GM12891 (cell line): ENCODE measurements at regions not wholly inside any gene's neighbourhood (a gene's known extent, or its start where the extent isn't known, plus 50 kb on each side); places are given as distances from the start of the nearest gene placed in this dataset.

Experiments used
- PAX5 ChIP-seq: IDR thresholded peaks from 2 replicates; pipeline ENCODE4 v1.6.1; 2011; ENCODE audit warnings: low read length, moderate library complexity, mild to moderate bottlenecking; ENCODE audit not compliant: insufficient read depth, severe bottlenecking
- POLR2A ChIP-seq: IDR thresholded peaks from 2 replicates; pipeline ENCODE4 v1.6.1; 2011; ENCODE audit warnings: low read depth, low read length, control low read depth
- POLR2AphosphoS5 ChIP-seq: IDR thresholded peaks from 2 replicates; pipeline ENCODE4 v1.6.1; 2011; ENCODE audit warnings: low read depth, low read length, control low read depth
- POU2F2 ChIP-seq: IDR thresholded peaks from 2 replicates; pipeline ENCODE4 v1.6.1; 2011; ENCODE audit warnings: low read depth, mild to moderate bottlenecking, control low read depth, low read length, moderate library complexity
- SPI1 ChIP-seq: IDR thresholded peaks from 2 replicates; pipeline ENCODE4 v1.6.1; 2011; ENCODE audit warnings: low read depth, low read length, control low read depth
- TAF1 ChIP-seq: IDR thresholded peaks from 2 replicates; pipeline ENCODE4 v1.6.1; 2011; ENCODE audit warnings: low read depth, low read length, control low read depth

GRCh38 chr1:201761178-201761577, 67.8 kb upstream of the IPO9 start:
- TF ChIP-seq POLR2A, result no peak
- no peak for TF ChIP-seq SPI1
- TF ChIP-seq TAF1, result no peak
- no peak for TF ChIP-seq POLR2AphosphoS5
- no peak for TF ChIP-seq PAX5
- TF ChIP-seq POU2F2, result no peak
